ENCODE measurements at regions not wholly inside any gene's neighbourhood (a gene's known extent, or its start where the extent isn't known, plus 50 kb on each side); places are given as distances from the start of the nearest gene placed in this dataset.

DNA sequence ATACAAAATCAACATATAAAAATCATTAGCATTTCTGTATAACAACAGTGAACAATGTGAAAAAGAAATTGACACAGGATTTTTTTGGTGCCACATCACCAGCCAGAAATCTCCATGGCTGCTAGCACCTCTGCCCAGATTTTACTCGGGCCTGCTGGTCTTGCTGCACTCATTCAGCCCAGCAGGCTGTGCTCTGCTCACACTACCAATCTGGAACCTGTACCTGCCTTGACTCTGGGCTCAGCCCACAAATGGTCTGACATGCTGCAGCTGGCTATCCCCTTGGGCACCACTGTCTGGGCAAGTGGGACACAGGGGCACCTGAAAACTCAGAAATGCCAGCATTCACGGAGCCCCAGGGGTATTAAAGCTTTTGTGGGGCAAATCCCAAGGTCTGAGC, 392.5 kb upstream of the NRXN1 start:
- TF ChIP-seq, protein P1, sequence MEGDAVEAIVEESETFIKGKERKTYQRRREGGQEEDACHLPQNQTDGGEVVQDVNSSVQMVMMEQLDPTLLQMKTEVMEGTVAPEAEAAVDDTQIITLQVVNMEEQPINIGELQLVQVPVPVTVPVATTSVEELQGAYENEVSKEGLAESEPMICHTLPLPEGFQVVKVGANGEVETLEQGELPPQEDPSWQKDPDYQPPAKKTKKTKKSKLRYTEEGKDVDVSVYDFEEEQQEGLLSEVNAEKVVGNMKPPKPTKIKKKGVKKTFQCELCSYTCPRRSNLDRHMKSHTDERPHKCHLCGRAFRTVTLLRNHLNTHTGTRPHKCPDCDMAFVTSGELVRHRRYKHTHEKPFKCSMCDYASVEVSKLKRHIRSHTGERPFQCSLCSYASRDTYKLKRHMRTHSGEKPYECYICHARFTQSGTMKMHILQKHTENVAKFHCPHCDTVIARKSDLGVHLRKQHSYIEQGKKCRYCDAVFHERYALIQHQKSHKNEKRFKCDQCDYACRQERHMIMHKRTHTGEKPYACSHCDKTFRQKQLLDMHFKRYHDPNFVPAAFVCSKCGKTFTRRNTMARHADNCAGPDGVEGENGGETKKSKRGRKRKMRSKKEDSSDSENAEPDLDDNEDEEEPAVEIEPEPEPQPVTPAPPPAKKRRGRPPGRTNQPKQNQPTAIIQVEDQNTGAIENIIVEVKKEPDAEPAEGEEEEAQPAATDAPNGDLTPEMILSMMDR (IDR thresholded peaks at IDR 0.05), result no peak
- TF ChIP-seq POLR2A (IDR thresholded peaks at IDR 0.05) (no peak), EP300 (IDR thresholded peaks at IDR 0.05) (no peak), POLR2AphosphoS5 (IDR thresholded peaks at IDR 0.05) (no peak)

All from sigmoid colon (tissue), 4 donors.